ENCODE measurements at regions not wholly inside any gene's neighbourhood (a gene's known extent, or its start where the extent isn't known, plus 50 kb on each side); places are given as distances from the start of the nearest gene placed in this dataset.

DNA sequence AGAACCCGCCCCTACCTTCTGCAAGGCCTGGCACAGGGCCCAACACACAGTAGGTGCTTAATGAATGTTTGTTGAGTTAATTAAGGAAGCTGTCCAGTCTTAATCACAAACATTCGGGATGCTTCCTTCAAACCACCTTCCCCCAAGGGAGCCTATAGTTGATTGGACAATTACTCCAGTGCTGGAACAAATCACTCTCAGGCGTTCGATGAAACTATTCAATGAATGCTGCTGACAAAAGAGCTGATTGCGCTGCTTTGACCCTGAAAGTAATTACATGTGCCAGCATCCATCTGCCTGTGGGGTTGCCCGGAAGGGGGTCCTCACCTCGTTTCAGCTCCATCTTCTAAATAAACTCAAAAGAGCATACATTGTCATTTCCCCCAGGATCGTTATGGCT, 112.0 kb upstream of the SRSF6 start:
- peaks cover 21% of the 10 kb centered on the region for H3K4me1 Mint-ChIP-seq
- ChIA-PET CTCF (no interaction called here), POLR2A (no interaction called here)
- peaks cover 21% of the 10 kb centered on the region for H3K36me3 Mint-ChIP-seq
- no peak for DNase-seq (ENCODE audit: low spot score)
- no peak overlapping the region for H3K4me3 Mint-ChIP-seq
- H3K27ac Mint-ChIP-seq, result no peak overlapping the region
- H3K9me3 Mint-ChIP-seq, result peaks cover 40% of the 10 kb centered on the region
- no peak for TF ChIP-seq RORB (CRISPR knock-in tag; IDR thresholded peaks at IDR 0.05)
- no peak for TF ChIP-seq MYBL2 (CRISPR knock-in tag; IDR thresholded peaks at IDR 0.05)
- TF ChIP-seq, protein P1, sequence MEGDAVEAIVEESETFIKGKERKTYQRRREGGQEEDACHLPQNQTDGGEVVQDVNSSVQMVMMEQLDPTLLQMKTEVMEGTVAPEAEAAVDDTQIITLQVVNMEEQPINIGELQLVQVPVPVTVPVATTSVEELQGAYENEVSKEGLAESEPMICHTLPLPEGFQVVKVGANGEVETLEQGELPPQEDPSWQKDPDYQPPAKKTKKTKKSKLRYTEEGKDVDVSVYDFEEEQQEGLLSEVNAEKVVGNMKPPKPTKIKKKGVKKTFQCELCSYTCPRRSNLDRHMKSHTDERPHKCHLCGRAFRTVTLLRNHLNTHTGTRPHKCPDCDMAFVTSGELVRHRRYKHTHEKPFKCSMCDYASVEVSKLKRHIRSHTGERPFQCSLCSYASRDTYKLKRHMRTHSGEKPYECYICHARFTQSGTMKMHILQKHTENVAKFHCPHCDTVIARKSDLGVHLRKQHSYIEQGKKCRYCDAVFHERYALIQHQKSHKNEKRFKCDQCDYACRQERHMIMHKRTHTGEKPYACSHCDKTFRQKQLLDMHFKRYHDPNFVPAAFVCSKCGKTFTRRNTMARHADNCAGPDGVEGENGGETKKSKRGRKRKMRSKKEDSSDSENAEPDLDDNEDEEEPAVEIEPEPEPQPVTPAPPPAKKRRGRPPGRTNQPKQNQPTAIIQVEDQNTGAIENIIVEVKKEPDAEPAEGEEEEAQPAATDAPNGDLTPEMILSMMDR (IDR thresholded peaks at IDR 0.05), result no peak
- no peak for TF ChIP-seq ZNF416 (CRISPR knock-in tag; IDR thresholded peaks at IDR 0.05)
- no peak for TF ChIP-seq ZNF219 (CRISPR knock-in tag; IDR thresholded peaks at IDR 0.05; ENCODE audit: borderline replicate concordance)
- TF ChIP-seq CREM (CRISPR knock-in tag; IDR thresholded peaks at IDR 0.05), result no peak
- TF ChIP-seq, protein P2, sequence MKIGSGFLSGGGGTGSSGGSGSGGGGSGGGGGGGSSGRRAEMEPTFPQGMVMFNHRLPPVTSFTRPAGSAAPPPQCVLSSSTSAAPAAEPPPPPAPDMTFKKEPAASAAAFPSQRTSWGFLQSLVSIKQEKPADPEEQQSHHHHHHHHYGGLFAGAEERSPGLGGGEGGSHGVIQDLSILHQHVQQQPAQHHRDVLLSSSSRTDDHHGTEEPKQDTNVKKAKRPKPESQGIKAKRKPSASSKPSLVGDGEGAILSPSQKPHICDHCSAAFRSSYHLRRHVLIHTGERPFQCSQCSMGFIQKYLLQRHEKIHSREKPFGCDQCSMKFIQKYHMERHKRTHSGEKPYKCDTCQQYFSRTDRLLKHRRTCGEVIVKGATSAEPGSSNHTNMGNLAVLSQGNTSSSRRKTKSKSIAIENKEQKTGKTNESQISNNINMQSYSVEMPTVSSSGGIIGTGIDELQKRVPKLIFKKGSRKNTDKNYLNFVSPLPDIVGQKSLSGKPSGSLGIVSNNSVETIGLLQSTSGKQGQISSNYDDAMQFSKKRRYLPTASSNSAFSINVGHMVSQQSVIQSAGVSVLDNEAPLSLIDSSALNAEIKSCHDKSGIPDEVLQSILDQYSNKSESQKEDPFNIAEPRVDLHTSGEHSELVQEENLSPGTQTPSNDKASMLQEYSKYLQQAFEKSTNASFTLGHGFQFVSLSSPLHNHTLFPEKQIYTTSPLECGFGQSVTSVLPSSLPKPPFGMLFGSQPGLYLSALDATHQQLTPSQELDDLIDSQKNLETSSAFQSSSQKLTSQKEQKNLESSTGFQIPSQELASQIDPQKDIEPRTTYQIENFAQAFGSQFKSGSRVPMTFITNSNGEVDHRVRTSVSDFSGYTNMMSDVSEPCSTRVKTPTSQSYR (CRISPR knock-in tag; IDR thresholded peaks at IDR 0.05), result no peak
- no peak for TF ChIP-seq TEAD1 (CRISPR knock-in tag; IDR thresholded peaks at IDR 0.05)
- TF ChIP-seq, protein P3, sequence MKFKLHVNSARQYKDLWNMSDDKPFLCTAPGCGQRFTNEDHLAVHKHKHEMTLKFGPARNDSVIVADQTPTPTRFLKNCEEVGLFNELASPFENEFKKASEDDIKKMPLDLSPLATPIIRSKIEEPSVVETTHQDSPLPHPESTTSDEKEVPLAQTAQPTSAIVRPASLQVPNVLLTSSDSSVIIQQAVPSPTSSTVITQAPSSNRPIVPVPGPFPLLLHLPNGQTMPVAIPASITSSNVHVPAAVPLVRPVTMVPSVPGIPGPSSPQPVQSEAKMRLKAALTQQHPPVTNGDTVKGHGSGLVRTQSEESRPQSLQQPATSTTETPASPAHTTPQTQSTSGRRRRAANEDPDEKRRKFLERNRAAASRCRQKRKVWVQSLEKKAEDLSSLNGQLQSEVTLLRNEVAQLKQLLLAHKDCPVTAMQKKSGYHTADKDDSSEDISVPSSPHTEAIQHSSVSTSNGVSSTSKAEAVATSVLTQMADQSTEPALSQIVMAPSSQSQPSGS (CRISPR knock-in tag; IDR thresholded peaks at IDR 0.05; ENCODE audit: borderline replicate concordance, low read depth), result no peak
- TF ChIP-seq, protein P4, sequence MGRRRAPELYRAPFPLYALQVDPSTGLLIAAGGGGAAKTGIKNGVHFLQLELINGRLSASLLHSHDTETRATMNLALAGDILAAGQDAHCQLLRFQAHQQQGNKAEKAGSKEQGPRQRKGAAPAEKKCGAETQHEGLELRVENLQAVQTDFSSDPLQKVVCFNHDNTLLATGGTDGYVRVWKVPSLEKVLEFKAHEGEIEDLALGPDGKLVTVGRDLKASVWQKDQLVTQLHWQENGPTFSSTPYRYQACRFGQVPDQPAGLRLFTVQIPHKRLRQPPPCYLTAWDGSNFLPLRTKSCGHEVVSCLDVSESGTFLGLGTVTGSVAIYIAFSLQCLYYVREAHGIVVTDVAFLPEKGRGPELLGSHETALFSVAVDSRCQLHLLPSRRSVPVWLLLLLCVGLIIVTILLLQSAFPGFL (CRISPR knock-in tag; IDR thresholded peaks at IDR 0.05; ENCODE audit: borderline replicate concordance), result no peak
- TF ChIP-seq, protein P5, sequence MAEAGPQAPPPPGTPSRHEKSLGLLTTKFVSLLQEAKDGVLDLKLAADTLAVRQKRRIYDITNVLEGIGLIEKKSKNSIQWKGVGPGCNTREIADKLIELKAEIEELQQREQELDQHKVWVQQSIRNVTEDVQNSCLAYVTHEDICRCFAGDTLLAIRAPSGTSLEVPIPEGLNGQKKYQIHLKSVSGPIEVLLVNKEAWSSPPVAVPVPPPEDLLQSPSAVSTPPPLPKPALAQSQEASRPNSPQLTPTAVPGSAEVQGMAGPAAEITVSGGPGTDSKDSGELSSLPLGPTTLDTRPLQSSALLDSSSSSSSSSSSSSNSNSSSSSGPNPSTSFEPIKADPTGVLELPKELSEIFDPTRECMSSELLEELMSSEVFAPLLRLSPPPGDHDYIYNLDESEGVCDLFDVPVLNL (CRISPR knock-in tag; IDR thresholded peaks at IDR 0.05; ENCODE audit: borderline replicate concordance, low read depth), result no peak
- TF ChIP-seq EMX1 (CRISPR knock-in tag; IDR thresholded peaks at IDR 0.05), result no peak
- no peak for TF ChIP-seq CREB1 (CRISPR knock-in tag; IDR thresholded peaks at IDR 0.05)
- TF ChIP-seq, protein P6, sequence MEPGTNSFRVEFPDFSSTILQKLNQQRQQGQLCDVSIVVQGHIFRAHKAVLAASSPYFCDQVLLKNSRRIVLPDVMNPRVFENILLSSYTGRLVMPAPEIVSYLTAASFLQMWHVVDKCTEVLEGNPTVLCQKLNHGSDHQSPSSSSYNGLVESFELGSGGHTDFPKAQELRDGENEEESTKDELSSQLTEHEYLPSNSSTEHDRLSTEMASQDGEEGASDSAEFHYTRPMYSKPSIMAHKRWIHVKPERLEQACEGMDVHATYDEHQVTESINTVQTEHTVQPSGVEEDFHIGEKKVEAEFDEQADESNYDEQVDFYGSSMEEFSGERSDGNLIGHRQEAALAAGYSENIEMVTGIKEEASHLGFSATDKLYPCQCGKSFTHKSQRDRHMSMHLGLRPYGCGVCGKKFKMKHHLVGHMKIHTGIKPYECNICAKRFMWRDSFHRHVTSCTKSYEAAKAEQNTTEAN (CRISPR knock-in tag; IDR thresholded peaks at IDR 0.05), result no peak
- no peak for TF ChIP-seq NR1H2 (CRISPR knock-in tag; IDR thresholded peaks at IDR 0.05)
- TF ChIP-seq, protein P7, sequence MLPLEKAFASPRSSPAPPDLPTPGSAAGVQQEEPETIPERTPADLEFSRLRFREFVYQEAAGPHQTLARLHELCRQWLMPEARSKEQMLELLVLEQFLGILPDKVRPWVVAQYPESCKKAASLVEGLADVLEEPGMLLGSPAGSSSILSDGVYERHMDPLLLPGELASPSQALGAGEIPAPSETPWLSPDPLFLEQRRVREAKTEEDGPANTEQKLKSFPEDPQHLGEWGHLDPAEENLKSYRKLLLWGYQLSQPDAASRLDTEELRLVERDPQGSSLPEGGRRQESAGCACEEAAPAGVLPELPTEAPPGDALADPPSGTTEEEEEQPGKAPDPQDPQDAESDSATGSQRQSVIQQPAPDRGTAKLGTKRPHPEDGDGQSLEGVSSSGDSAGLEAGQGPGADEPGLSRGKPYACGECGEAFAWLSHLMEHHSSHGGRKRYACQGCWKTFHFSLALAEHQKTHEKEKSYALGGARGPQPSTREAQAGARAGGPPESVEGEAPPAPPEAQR (CRISPR knock-in tag; IDR thresholded peaks at IDR 0.05), result no peak
- TF ChIP-seq, protein P8, sequence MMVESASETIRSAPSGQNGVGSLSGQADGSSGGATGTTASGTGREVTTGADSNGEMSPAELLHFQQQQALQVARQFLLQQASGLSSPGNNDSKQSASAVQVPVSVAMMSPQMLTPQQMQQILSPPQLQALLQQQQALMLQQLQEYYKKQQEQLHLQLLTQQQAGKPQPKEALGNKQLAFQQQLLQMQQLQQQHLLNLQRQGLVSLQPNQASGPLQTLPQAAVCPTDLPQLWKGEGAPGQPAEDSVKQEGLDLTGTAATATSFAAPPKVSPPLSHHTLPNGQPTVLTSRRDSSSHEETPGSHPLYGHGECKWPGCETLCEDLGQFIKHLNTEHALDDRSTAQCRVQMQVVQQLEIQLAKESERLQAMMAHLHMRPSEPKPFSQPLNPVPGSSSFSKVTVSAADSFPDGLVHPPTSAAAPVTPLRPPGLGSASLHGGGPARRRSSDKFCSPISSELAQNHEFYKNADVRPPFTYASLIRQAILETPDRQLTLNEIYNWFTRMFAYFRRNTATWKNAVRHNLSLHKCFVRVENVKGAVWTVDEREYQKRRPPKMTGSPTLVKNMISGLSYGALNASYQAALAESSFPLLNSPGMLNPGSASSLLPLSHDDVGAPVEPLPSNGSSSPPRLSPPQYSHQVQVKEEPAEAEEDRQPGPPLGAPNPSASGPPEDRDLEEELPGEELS (CRISPR knock-in tag; IDR thresholded peaks at IDR 0.05), result no peak
- no peak for TF ChIP-seq GTF2I (CRISPR knock-in tag; conservative IDR thresholded peaks at IDR 0.05)
- H3K27me3 Mint-ChIP-seq (ENCODE audit: low read depth), result peaks cover 94% of the 10 kb centered on the region
- ATAC-seq, result no peak; the same call in 1 of the 2 replicates

All from WTC11 (cell line).